H9 (cell line): ENCODE measurements at regions not wholly inside any gene's neighbourhood (a gene's known extent, or its start where the extent isn't known, plus 50 kb on each side); places are given as distances from the start of the nearest gene placed in this dataset.

ENCODE experiments used
- DNase-seq: peaks from one replicate; pipeline ENCODE4 v3.0.0-alpha.2; 2017
- H2AFZ ChIP-seq: one replicate; pipeline ENCODE4 v1.6.1; 2013; ENCODE audit warnings: mild to moderate bottlenecking, low read length, control low read depth, moderate library complexity
- H2AK5ac ChIP-seq: 2 replicates; pipeline ENCODE4 v1.6.1; 2013; ENCODE audit warnings: low read length, control low read depth, mixed read lengths; ENCODE audit not compliant: insufficient read length
- H2BK120ac ChIP-seq: one replicate; pipeline ENCODE4 v1.6.1; 2013; ENCODE audit warnings: low read depth, mild to moderate bottlenecking, low read length, control low read depth, inconsistent platforms; ENCODE audit not compliant: poor library complexity, severe bottlenecking
- H2BK12ac ChIP-seq: 2 replicates; pipeline ENCODE4 v1.6.1; 2013; ENCODE audit warnings: low read length, control low read depth, mixed read lengths, low read depth; ENCODE audit not compliant: insufficient read length
- H2BK15ac ChIP-seq: 2 replicates; pipeline ENCODE4 v1.6.1; 2013; ENCODE audit warnings: low read depth, low read length, control low read depth
- H2BK20ac ChIP-seq: one replicate; pipeline ENCODE4 v1.6.1; 2013; ENCODE audit warnings: low read depth, mild to moderate bottlenecking, low read length, control low read depth, inconsistent platforms; ENCODE audit not compliant: poor library complexity, severe bottlenecking
- H2BK5ac ChIP-seq: 2 replicates; pipeline ENCODE4 v1.6.1; 2013; ENCODE audit warnings: low read length, control low read depth, mixed read lengths; ENCODE audit not compliant: insufficient read length
- H3K14ac ChIP-seq: 2 replicates; pipeline ENCODE4 v1.6.1; 2013; ENCODE audit warnings: low read length, control low read depth; ENCODE audit not compliant: insufficient read depth
- H3K18ac ChIP-seq: 2 replicates; pipeline ENCODE4 v1.6.1; 2013; ENCODE audit warnings: low read depth, mild to moderate bottlenecking, mixed read lengths, low read length, control low read depth; ENCODE audit not compliant: insufficient read length
- H3K23ac ChIP-seq: 2 replicates; pipeline ENCODE4 v1.6.1; 2013; ENCODE audit warnings: low read length, control low read depth, mixed read lengths, low read depth; ENCODE audit not compliant: insufficient read length
- H3K23me2 ChIP-seq: 2 replicates; pipeline ENCODE4 v1.6.1; 2013; ENCODE audit warnings: low read depth, mild to moderate bottlenecking, mixed read lengths, low read length, control low read depth; ENCODE audit not compliant: insufficient read length, poor library complexity, severe bottlenecking
- H3K27ac ChIP-seq: 2 replicates; pipeline ENCODE4 v1.5.1; 2013; ENCODE audit warnings: low read length, control low read depth, mixed read lengths, low read depth; ENCODE audit not compliant: insufficient read length
- H3K27me3 ChIP-seq: 2 replicates; pipeline ENCODE4 v1.6.1; 2013; ENCODE audit warnings: low read length, control low read depth, inconsistent platforms; ENCODE audit not compliant: insufficient read depth
- H3K4ac ChIP-seq: 2 replicates; pipeline ENCODE4 v1.6.1; 2013; ENCODE audit warnings: low read depth, mild to moderate bottlenecking, control low read depth, inconsistent platforms, low read length, moderate library complexity
- H3K4me1 ChIP-seq: 2 replicates; pipeline ENCODE4 v1.6.1; 2013; ENCODE audit warnings: low read length, control low read depth, inconsistent platforms; ENCODE audit not compliant: insufficient read depth
- H3K4me2 ChIP-seq: 2 replicates; pipeline ENCODE4 v1.6.1; 2013; ENCODE audit warnings: low read length, control low read depth, mixed read lengths; ENCODE audit not compliant: insufficient read length, insufficient read depth
- H3K56ac ChIP-seq: 2 replicates; pipeline ENCODE4 v1.6.1; 2013; ENCODE audit warnings: low read depth, mild to moderate bottlenecking, mixed read lengths, low read length, control low read depth; ENCODE audit not compliant: insufficient read length
- H3K79me1 ChIP-seq: 2 replicates; pipeline ENCODE4 v1.6.1; 2013; ENCODE audit warnings: low read depth, mild to moderate bottlenecking, moderate library complexity, low read length, control low read depth, inconsistent platforms; ENCODE audit not compliant: insufficient read depth, poor library complexity, severe bottlenecking
- H3K79me2 ChIP-seq: 2 replicates; pipeline ENCODE4 v1.6.1; 2013; ENCODE audit warnings: low read length, control low read depth, inconsistent platforms; ENCODE audit not compliant: insufficient read depth
- H3K9ac ChIP-seq: 2 replicates; pipeline ENCODE4 v1.6.1; 2013; ENCODE audit warnings: low read length, control low read depth, mixed read lengths; ENCODE audit not compliant: insufficient read length; ENCODE audit errors: extremely low read depth
- H3K9me3 ChIP-seq: one replicate; pipeline ENCODE4 v1.6.1; 2013; ENCODE audit warnings: low read depth, low read length, inconsistent platforms; ENCODE audit not compliant: control insufficient read depth
- H3T11ph ChIP-seq: one replicate; pipeline ENCODE4 v1.6.1; 2013; ENCODE audit warnings: mild to moderate bottlenecking, low read length, control low read depth, inconsistent platforms
- H4K20me1 ChIP-seq: one replicate; pipeline ENCODE4 v1.6.1; 2013; ENCODE audit not compliant: control insufficient read depth, insufficient read length, insufficient read depth
- H4K5ac ChIP-seq: 2 replicates; pipeline ENCODE4 v1.6.1; 2013; ENCODE audit warnings: low read depth, mild to moderate bottlenecking, mixed read lengths, low read length, control low read depth; ENCODE audit not compliant: insufficient read length
- H4K8ac ChIP-seq: replicated peaks from 2 replicates; pipeline ENCODE4 v1.6.1; 2013; ENCODE audit warnings: low read length, control low read depth, mixed read lengths, low read depth; ENCODE audit not compliant: insufficient read length
- H4K91ac ChIP-seq: 2 replicates; pipeline ENCODE4 v1.6.1; 2013; ENCODE audit warnings: low read depth, mild to moderate bottlenecking, moderate library complexity, mixed read lengths, low read length, control low read depth; ENCODE audit not compliant: insufficient read length
- H3K27ac Mint-ChIP-seq, 3 experiments: 2 replicates in 2 of 3; 3 replicates in 1 of 3; pipeline ENCODE4 v1.8.0; 2020 to 2021; ENCODE audit warnings: mixed read lengths in 3 of 3, mild to moderate bottlenecking in 1 of 3, moderate library complexity in 1 of 3
- H3K27me3 Mint-ChIP-seq: 2 replicates; pipeline ENCODE4 v1.8.0; 2021; ENCODE audit warnings: low read depth, mild to moderate bottlenecking, moderate library complexity, mixed read lengths
- H3K36me3 Mint-ChIP-seq, 3 experiments: 2 replicates in 2 of 3; 3 replicates in 1 of 3; pipeline ENCODE4 v1.8.0; 2020 to 2021; ENCODE audit warnings: low read depth in 3 of 3, mixed read lengths in 3 of 3; ENCODE audit not compliant: insufficient read depth in 1 of 3
- H3K4me1 Mint-ChIP-seq, 2 experiments: 2 replicates each; pipeline ENCODE4 v1.8.0; 2020; ENCODE audit warnings: mixed read lengths in 2 of 2
- H3K4me3 Mint-ChIP-seq, 2 experiments: 2 replicates in 1 of 2; 3 replicates in 1 of 2; pipeline ENCODE4 v1.8.0; 2020 to 2021; ENCODE audit warnings: mild to moderate bottlenecking in 2 of 2, mixed read lengths in 2 of 2, moderate library complexity in 1 of 2
- H3K9me3 Mint-ChIP-seq, 2 experiments: 2 replicates in 1 of 2; 3 replicates in 1 of 2; pipeline ENCODE4 v1.8.0; 2020; ENCODE audit warnings: mild to moderate bottlenecking in 2 of 2, mixed read lengths in 2 of 2, moderate library complexity in 1 of 2
- WGBS: extraction: QIAGEN DNeasy Blood & Tissue Kit; methylation state at CpG from one replicate; pipeline ENCODE4 v1.1.7; 2013; ENCODE audit warnings: missing lambda C conversion rate, low lambda C conversion rate, mixed read lengths; ENCODE audit not compliant: insufficient read length; ENCODE audit errors: extremely low coverage; 5-methylcytosine and 5-hydroxymethylcytosine counted together
- TF ChIP-seq, protein P1 (sequence below): fragments of 200-600 bp; sonication (generic); conservative IDR thresholded peaks from 3 replicates; pipeline ENCODE4 v1.8.0; 2021; ENCODE audit warnings: antibody characterized with exemption, mild to moderate bottlenecking

DNA sequence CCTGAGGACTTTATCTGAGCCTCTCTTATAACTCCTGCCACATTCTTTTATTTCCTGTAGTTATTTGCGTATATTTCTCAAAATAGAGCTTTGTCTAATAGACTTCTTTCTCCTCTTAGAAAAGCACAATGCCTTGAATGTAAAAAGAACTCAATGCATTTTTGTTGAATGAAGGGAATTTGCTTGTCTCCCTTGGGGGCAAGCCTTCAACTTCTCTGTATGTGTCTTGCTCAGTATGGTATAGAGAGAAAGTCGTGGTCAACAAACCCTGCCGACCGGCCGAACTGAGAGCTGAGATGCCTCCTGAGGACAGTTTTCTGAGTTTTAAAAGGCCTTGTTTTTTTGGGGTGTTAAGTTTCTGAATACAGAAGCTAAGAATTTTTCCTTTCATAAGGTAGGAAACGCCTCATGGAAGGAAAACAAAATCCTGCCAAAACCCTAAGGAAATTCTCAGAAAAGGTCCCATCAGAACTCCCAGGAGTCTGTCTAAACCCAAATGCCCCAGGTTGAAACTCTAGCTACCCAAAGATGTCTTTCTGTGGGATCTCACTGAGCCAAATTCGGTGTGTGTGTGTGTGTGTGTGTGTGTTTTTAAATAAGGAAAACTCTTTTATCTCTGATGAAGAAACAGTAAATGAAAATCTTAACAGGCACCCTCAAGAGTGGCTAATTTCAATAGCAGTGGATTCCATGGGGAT, 136.6 kb downstream of the C12orf75 start:
- no peak overlapping the region for H4K5ac ChIP-seq
- H2BK20ac ChIP-seq = no peak overlapping the region
- H3K79me2 ChIP-seq = no peaks in the 10 kb centered on the region
- no peak overlapping the region for H3K4me2 ChIP-seq
- Mint-ChIP-seq H3K4me1 (peaks cover 32% of the 10 kb centered on the region in 2 experiments), H3K27me3 (no peaks in the 10 kb centered on the region), H3K36me3 (no peaks in the 10 kb centered on the region), H3K4me3 (no peak overlapping the region), H3K9me3 (no peaks in the 10 kb centered on the region), H3K27ac (peak overlapping the region in 2 of 3 experiments; percentile 49 to 88; a peak in 3 of 7 replicates)
- H2AFZ ChIP-seq = no peak overlapping the region
- no peaks in the 10 kb centered on the region for H3K23me2 ChIP-seq
- H4K8ac ChIP-seq = no peak overlapping the region
- H3K23ac ChIP-seq = no peak overlapping the region
- WGBS = no CpG with 5 or more reads among the region's 7 CpGs
- no peaks in the 10 kb centered on the region for H3K79me1 ChIP-seq
- no peak overlapping the region for H2BK120ac ChIP-seq
- H3K27me3 ChIP-seq = no peaks in the 10 kb centered on the region
- no peak overlapping the region for H3K56ac ChIP-seq
- no peak overlapping the region for H3K27ac ChIP-seq
- no peak overlapping the region for H3K18ac ChIP-seq
- H2BK12ac ChIP-seq = no peak overlapping the region
- H3T11ph ChIP-seq = no peak overlapping the region
- TF ChIP-seq, protein P1, sequence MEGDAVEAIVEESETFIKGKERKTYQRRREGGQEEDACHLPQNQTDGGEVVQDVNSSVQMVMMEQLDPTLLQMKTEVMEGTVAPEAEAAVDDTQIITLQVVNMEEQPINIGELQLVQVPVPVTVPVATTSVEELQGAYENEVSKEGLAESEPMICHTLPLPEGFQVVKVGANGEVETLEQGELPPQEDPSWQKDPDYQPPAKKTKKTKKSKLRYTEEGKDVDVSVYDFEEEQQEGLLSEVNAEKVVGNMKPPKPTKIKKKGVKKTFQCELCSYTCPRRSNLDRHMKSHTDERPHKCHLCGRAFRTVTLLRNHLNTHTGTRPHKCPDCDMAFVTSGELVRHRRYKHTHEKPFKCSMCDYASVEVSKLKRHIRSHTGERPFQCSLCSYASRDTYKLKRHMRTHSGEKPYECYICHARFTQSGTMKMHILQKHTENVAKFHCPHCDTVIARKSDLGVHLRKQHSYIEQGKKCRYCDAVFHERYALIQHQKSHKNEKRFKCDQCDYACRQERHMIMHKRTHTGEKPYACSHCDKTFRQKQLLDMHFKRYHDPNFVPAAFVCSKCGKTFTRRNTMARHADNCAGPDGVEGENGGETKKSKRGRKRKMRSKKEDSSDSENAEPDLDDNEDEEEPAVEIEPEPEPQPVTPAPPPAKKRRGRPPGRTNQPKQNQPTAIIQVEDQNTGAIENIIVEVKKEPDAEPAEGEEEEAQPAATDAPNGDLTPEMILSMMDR = no peak
- peak overlapping the region; percentile 40; the same call in 1 of the 2 replicates for H3K14ac ChIP-seq
- H4K91ac ChIP-seq = no peak overlapping the region
- H2BK15ac ChIP-seq = no peak overlapping the region
- DNase-seq = peak; percentile 2
- no peaks in the 10 kb centered on the region for H3K9me3 ChIP-seq
- H3K4ac ChIP-seq = no peak overlapping the region
- H4K20me1 ChIP-seq = no peaks in the 10 kb centered on the region
- no peak overlapping the region for H3K9ac ChIP-seq
- no peak overlapping the region for H2BK5ac ChIP-seq
- peaks cover 3% of the 10 kb centered on the region; the same call in 1 of the 2 replicates for H3K4me1 ChIP-seq
- no peak overlapping the region for H2AK5ac ChIP-seq
